HEK293T (cell line): ENCODE measurements at regions not wholly inside any gene's neighbourhood (a gene's known extent, or its start where the extent isn't known, plus 50 kb on each side); places are given as distances from the start of the nearest gene placed in this dataset.

Source experiments
- CTCF ChIA-PET: fragments of 350-600 bp; formaldehyde crosslinking; extraction: SDS; loops from one replicate; lab custom pipeline; 2021; ENCODE audit warnings: antibody characterized with exemption, inconsistent platforms; lab: Yijun Ruan, JAX
- POLR2A ChIA-PET: fragments of 350-600 bp; formaldehyde crosslinking; extraction: SDS; loops from one replicate; lab custom pipeline; 2020; ENCODE audit warnings: antibody characterized with exemption, inconsistent platforms; lab: Yijun Ruan, JAX
- DNase-seq: peaks from one replicate; pipeline ENCODE4 v3.0.0; 2012; ENCODE audit warnings: mixed read lengths; ENCODE audit errors: extremely low spot score
- ARNT ChIP-seq: fragments of 450-650 bp; IDR thresholded peaks from 2 replicates; pipeline ENCODE4 v1.6.1; 2017; ENCODE audit warnings: mild to moderate bottlenecking
- BHLHE40 ChIP-seq: fragments of 450-650 bp; IDR thresholded peaks from 2 replicates; pipeline ENCODE4 v1.6.1; 2016; ENCODE audit warnings: mild to moderate bottlenecking, moderate library complexity, borderline replicate concordance
- CTBP1 ChIP-seq: fragments of 450-650 bp; IDR thresholded peaks from 2 replicates; pipeline ENCODE4 v1.6.1; 2016; ENCODE audit warnings: borderline replicate concordance
- ELF4 ChIP-seq: fragments of 450-650 bp; IDR thresholded peaks from 2 replicates; pipeline ENCODE4 v1.6.1; 2017; ENCODE audit warnings: antibody characterized with exemption
- FOXA1 ChIP-seq: fragments of 450-650 bp; IDR thresholded peaks from 2 replicates; pipeline ENCODE4 v1.6.1; 2016; ENCODE audit warnings: mild to moderate bottlenecking
- FOXK2 ChIP-seq: fragments of 450-650 bp; IDR thresholded peaks from 2 replicates; pipeline ENCODE4 v1.6.1; 2016; ENCODE audit warnings: mild to moderate bottlenecking
- FOXM1 ChIP-seq: fragments of 450-650 bp; IDR thresholded peaks from 2 replicates; pipeline ENCODE4 v1.6.1; 2017; ENCODE audit warnings: mild to moderate bottlenecking, borderline replicate concordance
- HDGF ChIP-seq: fragments of 450-650 bp; IDR thresholded peaks from 2 replicates; pipeline ENCODE4 v1.6.1; 2017; ENCODE audit warnings: antibody characterized with exemption, borderline replicate concordance
- L3MBTL2 ChIP-seq: fragments of 450-650 bp; conservative IDR thresholded peaks from 2 replicates; pipeline ENCODE4 v1.6.1; 2016; ENCODE audit warnings: mild to moderate bottlenecking
- LEF1 ChIP-seq: fragments of 450-650 bp; IDR thresholded peaks from 2 replicates; pipeline ENCODE4 v1.6.1; 2017; ENCODE audit warnings: mild to moderate bottlenecking, borderline replicate concordance
- NFRKB ChIP-seq: fragments of 450-650 bp; IDR thresholded peaks from 2 replicates; pipeline ENCODE4 v1.6.1; 2016; ENCODE audit warnings: mild to moderate bottlenecking, moderate library complexity
- SP1 ChIP-seq: fragments of 450-650 bp; IDR thresholded peaks from 2 replicates; pipeline ENCODE4 v1.6.1; 2017
- SUZ12 ChIP-seq: fragments of 450-650 bp; IDR thresholded peaks from 2 replicates; pipeline ENCODE4 v1.6.1; 2016; ENCODE audit warnings: mild to moderate bottlenecking
- TARDBP ChIP-seq: fragments of 450-650 bp; IDR thresholded peaks from 2 replicates; pipeline ENCODE4 v1.6.1; 2016
- ZNF384 ChIP-seq: fragments of 450-650 bp; IDR thresholded peaks from 2 replicates; pipeline ENCODE4 v1.6.1; 2016
- TF ChIP-seq, protein P1 (sequence below): fragments of 450-650 bp; IDR thresholded peaks from 2 replicates; pipeline ENCODE4 v1.6.1; 2016

DNA sequence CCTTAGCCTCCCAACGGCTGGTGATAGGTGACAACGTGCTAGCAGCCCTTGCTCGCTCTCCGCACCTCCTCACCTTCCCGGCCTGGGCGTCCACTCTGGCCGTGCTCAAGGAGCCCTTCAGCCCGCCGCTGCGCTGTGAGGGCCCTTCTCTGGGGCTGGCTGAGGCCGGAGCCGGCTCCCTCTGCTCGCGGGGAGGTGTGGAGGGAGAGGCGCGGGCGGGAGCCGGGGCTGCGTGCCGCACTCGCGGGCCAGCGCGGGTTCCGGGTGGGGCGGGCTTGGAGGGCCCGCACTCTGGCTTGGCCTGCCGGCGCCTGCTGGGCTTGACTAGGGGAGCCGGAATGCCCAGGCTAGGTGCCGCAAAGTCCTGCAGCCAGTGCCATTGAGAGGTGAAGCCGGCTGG lies 131.1 kb downstream of the CCER1 start:
- no peak for DNase-seq
- ChIA-PET CTCF (no interaction called here), POLR2A (no interaction called here)
- TF ChIP-seq ZNF384 (no peak), SP1 (no peak), FOXK2 (no peak), SUZ12 (no peak), TARDBP (no peak), FOXA1 (no peak), LEF1 (no peak), FOXM1 (no peak), CTBP1 (no peak), ARNT (no peak)

DNA sequence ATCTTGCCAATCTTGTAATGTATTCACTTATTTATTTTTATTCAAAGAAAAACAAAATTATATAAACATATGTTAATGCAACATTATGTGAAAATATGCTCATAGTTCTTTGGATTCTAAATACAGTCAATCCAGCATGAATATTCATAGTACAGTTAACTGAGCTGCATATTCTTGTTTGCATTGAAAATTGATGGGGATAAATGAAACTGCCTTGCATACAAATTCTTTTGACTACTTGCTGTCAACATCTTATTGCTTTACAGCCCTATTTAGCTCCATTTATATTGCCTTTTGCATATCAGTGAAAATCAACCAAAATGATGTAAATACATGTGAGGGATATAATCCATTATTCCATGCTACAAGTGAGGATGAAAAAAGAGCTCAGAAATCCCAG lies 135.3 kb downstream of the CCER1 start:
- no peak for DNase-seq
- CTCF ChIA-PET = no interaction called here
- no peak for TF ChIP-seq ARNT
- no peak for TF ChIP-seq SUZ12
- TF ChIP-seq SP1 = no peak
- TF ChIP-seq TARDBP = no peak
- no peak for TF ChIP-seq HDGF
- TF ChIP-seq BHLHE40 = no peak
- POLR2A ChIA-PET = no interaction called here

DNA sequence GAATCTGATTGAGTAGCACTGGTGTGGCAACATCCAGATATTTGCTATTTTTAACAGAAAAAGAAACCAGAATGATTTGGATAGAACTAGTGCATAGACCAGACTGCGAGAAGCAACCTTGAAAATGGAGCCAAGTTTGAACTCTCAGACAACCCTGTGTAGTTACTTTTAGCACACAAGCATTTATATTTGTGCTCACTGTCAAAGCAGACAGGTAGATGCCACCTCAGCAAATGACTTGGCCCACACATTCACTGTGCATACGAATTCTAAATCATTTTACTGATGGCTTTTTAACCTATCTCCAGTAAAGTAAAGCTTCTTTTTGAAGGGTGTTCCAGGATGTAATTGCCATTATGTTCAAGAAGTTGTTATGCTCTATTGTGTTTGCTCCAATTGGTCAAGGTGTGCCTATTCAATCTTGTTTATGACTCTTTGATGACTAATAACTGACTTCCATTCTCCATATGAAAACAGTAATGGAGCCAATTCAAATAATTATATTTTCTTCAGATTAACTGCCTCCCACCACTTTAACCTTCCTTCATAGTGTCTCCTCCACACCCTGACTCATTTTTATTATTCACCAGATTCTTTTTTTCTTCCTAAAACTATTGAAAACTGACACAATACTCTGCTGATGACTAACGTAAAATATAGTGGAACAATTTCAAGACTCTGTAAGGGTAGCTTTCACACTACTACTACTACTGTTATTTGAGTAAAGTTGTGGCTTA lies 138.5 kb downstream of the CCER1 start:
- no peak for DNase-seq
- TF ChIP-seq, protein P1, sequence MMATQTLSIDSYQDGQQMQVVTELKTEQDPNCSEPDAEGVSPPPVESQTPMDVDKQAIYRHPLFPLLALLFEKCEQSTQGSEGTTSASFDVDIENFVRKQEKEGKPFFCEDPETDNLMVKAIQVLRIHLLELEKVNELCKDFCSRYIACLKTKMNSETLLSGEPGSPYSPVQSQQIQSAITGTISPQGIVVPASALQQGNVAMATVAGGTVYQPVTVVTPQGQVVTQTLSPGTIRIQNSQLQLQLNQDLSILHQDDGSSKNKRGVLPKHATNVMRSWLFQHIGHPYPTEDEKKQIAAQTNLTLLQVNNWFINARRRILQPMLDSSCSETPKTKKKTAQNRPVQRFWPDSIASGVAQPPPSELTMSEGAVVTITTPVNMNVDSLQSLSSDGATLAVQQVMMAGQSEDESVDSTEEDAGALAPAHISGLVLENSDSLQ = no peak
- TF ChIP-seq ZNF384 = no peak
- TF ChIP-seq FOXA1 = no peak
- no peak for TF ChIP-seq CTBP1
- TF ChIP-seq ELF4 = no peak
- no peak for TF ChIP-seq LEF1
- TF ChIP-seq BHLHE40 = no peak
- ChIA-PET POLR2A (no interaction called here), CTCF (no interaction called here)

DNA sequence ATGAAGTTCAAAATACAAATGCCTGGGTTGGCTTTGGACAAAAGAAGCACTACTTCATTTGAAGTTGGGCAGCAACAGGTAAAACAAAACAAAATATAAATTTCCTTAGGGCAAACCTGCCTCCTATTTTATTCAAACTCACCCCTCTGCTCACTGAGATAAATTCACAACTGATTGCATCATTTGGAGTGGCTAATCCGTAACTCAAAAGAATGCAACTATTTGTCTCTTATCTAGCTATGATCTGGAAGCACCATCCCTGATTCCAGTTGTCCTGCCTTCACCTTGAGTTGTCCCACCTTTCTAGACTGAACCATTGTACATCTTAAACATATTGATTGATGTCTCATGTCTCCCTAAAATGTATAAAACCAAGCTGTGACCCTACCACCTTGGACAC lies 145.0 kb downstream of the CCER1 start:
- ChIA-PET CTCF (no interaction called here), POLR2A (no interaction called here)
- no peak for DNase-seq
- TF ChIP-seq FOXM1 = no peak
- TF ChIP-seq HDGF = no peak
- no peak for TF ChIP-seq FOXK2
- no peak for TF ChIP-seq FOXA1
- no peak for TF ChIP-seq TARDBP

DNA sequence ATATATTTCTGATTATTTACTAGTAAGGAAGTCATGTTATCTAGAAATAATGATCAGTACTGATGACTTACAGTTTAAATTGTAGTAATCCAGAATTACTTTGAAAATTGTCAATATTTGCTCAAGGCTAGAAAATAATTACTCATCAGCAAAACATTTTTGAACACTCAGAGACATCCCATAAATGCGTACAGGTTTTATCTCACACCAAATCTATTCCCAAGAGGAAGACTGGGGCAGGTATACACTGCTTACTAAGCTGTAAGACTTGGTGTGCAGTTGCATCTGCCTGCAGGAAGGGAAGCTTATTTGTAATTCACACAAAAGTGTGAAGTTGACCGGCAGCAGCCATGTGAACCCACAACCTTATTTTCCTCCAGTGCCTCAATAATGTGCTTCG lies 146.4 kb downstream of the CCER1 start:
- CTCF ChIA-PET = no interaction called here
- TF ChIP-seq ARNT (no peak), ELF4 (no peak), ZNF384 (no peak), FOXK2 (no peak), NFRKB (no peak), L3MBTL2 (no peak), SP1 (no peak), TARDBP (no peak), LEF1 (no peak), FOXA1 (no peak), BHLHE40 (no peak), SUZ12 (no peak)
- TF ChIP-seq, protein P1 = no peak
- no peak for DNase-seq
- POLR2A ChIA-PET = no interaction called here

DNA sequence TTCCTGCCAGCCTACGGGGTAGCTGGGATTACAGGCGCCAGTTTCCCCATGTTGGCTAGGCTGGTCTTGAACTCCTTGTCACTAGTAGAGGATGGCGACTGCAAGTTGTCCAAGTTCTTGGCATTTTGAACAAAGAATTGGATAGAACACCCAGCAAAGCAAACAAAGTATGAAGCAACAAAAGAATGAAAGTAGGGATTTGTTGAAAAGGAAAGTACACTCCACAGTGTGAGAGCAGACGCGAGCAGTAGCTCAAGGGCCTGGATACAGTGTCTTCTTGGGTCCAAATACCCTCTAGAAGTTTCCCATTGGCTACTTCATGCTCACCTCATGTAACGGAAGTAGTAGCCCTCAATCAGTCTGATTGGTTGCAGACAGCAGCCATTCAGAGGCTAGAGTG lies 152.2 kb downstream of the CCER1 start:
- POLR2A ChIA-PET = no interaction called here
- TF ChIP-seq LEF1 = no peak
- TF ChIP-seq FOXM1 = no peak
- no peak for TF ChIP-seq TARDBP
- no peak for TF ChIP-seq NFRKB
- no peak for TF ChIP-seq ZNF384
- no peak for TF ChIP-seq FOXA1
- TF ChIP-seq CTBP1 = no peak
- no peak for TF ChIP-seq ARNT
- no peak for TF ChIP-seq SP1
- no peak for TF ChIP-seq SUZ12
- DNase-seq = no peak
- CTCF ChIA-PET = no interaction called here

DNA sequence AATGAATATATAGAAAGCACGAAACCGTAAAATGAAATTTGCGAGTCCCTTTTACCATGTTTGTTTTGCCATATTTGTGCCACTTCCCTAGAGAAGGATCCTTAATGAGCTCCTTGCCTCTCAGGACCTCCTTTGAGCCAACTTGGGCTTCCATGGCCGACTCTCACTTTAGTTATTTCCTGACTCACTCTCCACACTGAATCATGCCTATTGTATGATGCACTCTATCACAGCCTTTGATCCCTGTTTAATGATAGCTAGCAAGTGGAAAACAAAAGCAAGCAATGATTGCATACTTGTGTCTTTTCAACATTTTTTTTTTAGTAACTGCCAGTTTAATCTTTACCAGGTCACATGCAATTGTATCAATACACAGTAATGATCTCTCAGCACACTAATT lies 153.2 kb downstream of the CCER1 start:
- TF ChIP-seq ELF4 (no peak), FOXA1 (no peak), ZNF384 (no peak), SP1 (no peak)
- TF ChIP-seq, protein P1 = no peak
- no peak for DNase-seq
- ChIA-PET POLR2A (no interaction called here), CTCF (no interaction called here)
